Calu3 (cell line): ENCODE measurements at regions not wholly inside any gene's neighbourhood (a gene's known extent, or its start where the extent isn't known, plus 50 kb on each side); places are given as distances from the start of the nearest gene placed in this dataset.
"Not testable (repeated sequence)": the region's sequence is repeated elsewhere in the genome, so short reads cannot be mapped to it uniquely, and the experiment has no call there.

Experiments
- BruUV-seq: library from RNA; stranded (reverse); fragments of 400-500 nt; replicated peaks from 2 replicates; lab custom pipeline; 2021; lab: Mats Ljungman, UMichigan
- CTCF ChIA-PET: fragments of 300-600 bp; sonication (Branson Sonifier 250); formaldehyde crosslinking; loops from one replicate; lab custom pipeline; 2022; ENCODE audit warnings: antibody characterized with exemption; lab: Charles Lee
- DNase-seq: peaks from one replicate; pipeline ENCODE4 v3.0.0; 2022
- H3K27ac Mint-ChIP-seq: one replicate; pipeline ENCODE4 v1.8.0; 2022; ENCODE audit warnings: mixed read lengths; ENCODE audit not compliant: unreplicated experiment
- H3K27me3 Mint-ChIP-seq: one replicate; pipeline ENCODE4 v1.8.0; 2022; ENCODE audit warnings: mixed read lengths; ENCODE audit not compliant: unreplicated experiment
- H3K36me3 Mint-ChIP-seq: one replicate; pipeline ENCODE4 v1.8.0; 2022; ENCODE audit warnings: mild to moderate bottlenecking, moderate library complexity, mixed read lengths; ENCODE audit not compliant: insufficient read depth, unreplicated experiment
- H3K4me1 Mint-ChIP-seq: one replicate; pipeline ENCODE4 v1.8.0; 2022; ENCODE audit warnings: mild to moderate bottlenecking, low read depth, mixed read lengths; ENCODE audit not compliant: unreplicated experiment
- H3K4me3 Mint-ChIP-seq: one replicate; pipeline ENCODE4 v1.8.0; 2022; ENCODE audit warnings: mild to moderate bottlenecking, low read depth, moderate library complexity, mixed read lengths; ENCODE audit not compliant: unreplicated experiment
- H3K9me3 Mint-ChIP-seq: one replicate; pipeline ENCODE4 v1.8.0; 2022; ENCODE audit warnings: low read depth, mixed read lengths; ENCODE audit not compliant: unreplicated experiment
- intact Hi-C: fragments of 100-400 bp; cut with micrococcal nuclease; formaldehyde crosslinking; loops from one replicate; pipeline ENCODE4 v1.10.0; 2022; ENCODE audit not compliant: unreplicated experiment
- TF ChIP-seq, protein P1 (sequence below): fragments of 200-600 bp; IDR thresholded peaks from one replicate; pipeline ENCODE4 v1.8.0; 2022; ENCODE audit warnings: antibody characterized with exemption; ENCODE audit not compliant: unreplicated experiment

DNA sequence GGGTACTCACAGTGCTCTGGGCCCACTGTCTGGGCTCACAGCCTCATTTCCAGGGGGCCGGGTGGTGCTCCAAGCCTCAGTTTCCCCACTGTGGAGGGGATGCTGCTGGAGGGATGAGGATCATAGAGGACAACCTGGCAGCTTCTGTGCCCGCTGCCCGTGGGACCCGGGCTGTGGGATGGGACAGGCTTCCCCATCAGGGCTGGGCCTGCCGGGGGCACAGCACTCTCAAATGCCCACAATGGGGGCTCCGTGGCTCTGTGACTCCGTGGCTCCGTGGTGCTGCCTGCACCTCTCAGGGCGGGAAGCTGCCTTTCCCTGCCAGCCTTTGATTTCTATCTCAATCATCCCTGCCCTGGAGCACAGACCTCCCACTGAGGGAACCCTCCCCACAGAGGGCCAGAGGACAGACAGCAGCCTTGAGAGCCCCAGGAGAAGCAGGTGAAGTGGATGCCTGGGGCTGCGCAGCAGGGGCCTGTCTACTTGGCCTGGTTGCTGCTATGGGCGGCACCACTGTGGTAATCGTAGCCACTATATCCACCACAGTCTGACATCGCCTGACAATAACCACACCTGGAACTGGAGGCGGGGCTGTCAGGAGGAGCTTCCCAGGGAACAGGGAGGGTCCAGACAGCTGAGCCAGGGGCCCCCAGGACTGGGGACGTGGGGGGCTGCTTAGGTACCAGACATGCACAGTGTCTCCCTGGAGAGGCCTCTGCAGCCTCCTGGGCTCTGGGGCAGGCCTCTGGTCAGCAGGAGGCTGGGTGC is 375.9 kb downstream of the TMEM121 start:
- DNase-seq = no peak
- H3K4me1 Mint-ChIP-seq = no peaks in the 10 kb centered on the region
- BruUV-seq = no TSS peak
- no peaks in the 10 kb centered on the region for H3K36me3 Mint-ChIP-seq
- intact Hi-C loops = no loop called here
- H3K4me3 Mint-ChIP-seq = no peak overlapping the region
- TF ChIP-seq, protein P1, sequence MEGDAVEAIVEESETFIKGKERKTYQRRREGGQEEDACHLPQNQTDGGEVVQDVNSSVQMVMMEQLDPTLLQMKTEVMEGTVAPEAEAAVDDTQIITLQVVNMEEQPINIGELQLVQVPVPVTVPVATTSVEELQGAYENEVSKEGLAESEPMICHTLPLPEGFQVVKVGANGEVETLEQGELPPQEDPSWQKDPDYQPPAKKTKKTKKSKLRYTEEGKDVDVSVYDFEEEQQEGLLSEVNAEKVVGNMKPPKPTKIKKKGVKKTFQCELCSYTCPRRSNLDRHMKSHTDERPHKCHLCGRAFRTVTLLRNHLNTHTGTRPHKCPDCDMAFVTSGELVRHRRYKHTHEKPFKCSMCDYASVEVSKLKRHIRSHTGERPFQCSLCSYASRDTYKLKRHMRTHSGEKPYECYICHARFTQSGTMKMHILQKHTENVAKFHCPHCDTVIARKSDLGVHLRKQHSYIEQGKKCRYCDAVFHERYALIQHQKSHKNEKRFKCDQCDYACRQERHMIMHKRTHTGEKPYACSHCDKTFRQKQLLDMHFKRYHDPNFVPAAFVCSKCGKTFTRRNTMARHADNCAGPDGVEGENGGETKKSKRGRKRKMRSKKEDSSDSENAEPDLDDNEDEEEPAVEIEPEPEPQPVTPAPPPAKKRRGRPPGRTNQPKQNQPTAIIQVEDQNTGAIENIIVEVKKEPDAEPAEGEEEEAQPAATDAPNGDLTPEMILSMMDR = no peak
- no peak overlapping the region for H3K27ac Mint-ChIP-seq
- H3K9me3 Mint-ChIP-seq = no peaks in the 10 kb centered on the region
- peaks cover 74% of the 10 kb centered on the region for H3K27me3 Mint-ChIP-seq
- CTCF ChIA-PET = no interaction called here

DNA sequence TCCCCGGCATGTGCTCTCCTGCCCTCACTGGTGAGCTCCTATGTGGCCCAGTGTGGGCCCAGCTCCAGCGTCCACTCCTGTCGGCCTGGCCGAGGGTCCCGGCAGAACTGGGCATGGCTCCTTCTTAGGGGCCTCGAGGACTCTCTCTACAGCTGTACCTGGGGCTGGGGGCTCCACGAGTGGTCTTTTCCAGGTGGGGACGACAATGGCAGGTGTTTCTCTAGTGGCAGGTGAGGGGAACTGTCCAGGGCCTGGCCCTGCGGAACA is 376.4 kb downstream of the TMEM121 start:
- H3K36me3 Mint-ChIP-seq, H3K9me3 Mint-ChIP-seq, CTCF ChIA-PET, DNase-seq, intact Hi-C loops, H3K4me1 Mint-ChIP-seq, H3K4me3 Mint-ChIP-seq, BruUV-seq, H3K27ac Mint-ChIP-seq: not testable (repeated sequence)
- H3K27me3 Mint-ChIP-seq = peaks cover 74% of the 10 kb centered on the region

DNA sequence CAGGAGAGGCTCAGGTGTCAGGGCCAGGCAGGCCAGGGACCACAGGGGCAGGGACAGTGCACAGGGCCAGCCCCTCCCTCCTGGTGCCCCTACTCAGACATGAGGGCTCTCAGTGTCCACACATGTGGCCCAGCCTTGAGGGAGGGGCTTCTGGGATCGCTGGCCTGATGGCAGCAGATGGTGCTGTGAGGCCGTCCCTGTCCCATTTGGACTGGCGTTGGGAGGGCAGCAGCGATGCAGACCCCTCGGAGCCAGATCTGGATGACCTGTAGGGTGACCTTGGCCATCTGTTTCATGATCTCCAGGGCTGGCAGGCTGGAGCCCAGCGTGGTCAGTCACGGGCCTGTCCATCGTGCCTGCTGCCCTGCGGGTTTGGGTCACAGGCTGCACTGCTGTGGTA is 377.6 kb downstream of the TMEM121 start:
- CTCF ChIA-PET = no interaction called here
- no peaks in the 10 kb centered on the region for H3K36me3 Mint-ChIP-seq

DNA sequence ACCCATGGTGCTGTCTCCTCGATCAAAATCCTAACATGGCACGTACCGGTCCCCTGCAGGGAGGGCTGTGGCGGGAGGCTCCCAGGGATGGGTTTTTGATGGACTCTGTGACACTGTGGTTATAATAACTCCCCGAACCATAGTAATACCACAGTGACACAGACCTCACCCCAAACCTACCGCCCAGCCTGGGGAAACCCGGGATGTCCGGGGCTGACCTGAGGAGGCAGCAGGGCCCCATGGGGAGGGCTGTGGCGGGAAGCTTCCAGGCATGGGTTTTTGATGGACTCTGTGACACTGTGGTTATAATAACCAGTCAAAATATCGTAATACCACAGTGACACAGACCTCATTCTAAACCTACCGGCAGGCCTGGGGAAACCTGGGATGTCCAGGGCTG is 378.0 kb downstream of the TMEM121 start:
- Mint-ChIP-seq H3K4me3 (no peak overlapping the region), H3K36me3 (no peaks in the 10 kb centered on the region), H3K27me3 (peaks cover 69% of the 10 kb centered on the region), H3K9me3 (no peaks in the 10 kb centered on the region), H3K27ac (no peak overlapping the region), H3K4me1 (no peaks in the 10 kb centered on the region)
- intact Hi-C loops = no loop called here
- CTCF ChIA-PET = no interaction called here
- TF ChIP-seq, protein P1 = no peak
- no peak for DNase-seq
- BruUV-seq = no TSS peak

More for the DNA sequence above, 377.6 kb downstream of the TMEM121 start:
- intact Hi-C loops = no loop called here
- TF ChIP-seq, protein P1 = no peak
- H3K27me3 Mint-ChIP-seq = peaks cover 74% of the 10 kb centered on the region
- no peaks in the 10 kb centered on the region for H3K4me1 Mint-ChIP-seq
- no peak overlapping the region for H3K27ac Mint-ChIP-seq
- no TSS peak for BruUV-seq
- H3K9me3 Mint-ChIP-seq = no peaks in the 10 kb centered on the region
- no peak for DNase-seq
- no peak overlapping the region for H3K4me3 Mint-ChIP-seq

DNA sequence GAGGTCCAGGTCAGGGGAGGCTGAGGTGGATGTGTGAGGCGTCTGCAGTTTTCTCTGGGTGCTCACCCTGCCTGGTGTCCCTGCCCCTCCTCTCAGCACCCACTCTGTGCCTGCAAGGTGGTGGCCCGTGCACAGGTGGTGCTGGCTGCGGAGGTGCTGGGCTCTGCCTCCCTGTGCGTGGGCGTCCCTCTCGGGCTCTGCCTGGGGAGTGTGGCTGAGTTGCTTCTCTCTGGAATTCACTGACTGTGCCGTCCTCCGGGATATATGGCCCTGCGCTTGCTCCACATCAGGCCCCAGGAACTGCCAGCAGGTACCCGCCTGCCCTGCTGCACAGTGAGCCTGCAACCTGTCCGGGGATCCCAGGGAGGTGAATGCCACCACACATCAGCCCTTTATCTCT is 379.1 kb downstream of the TMEM121 start:
- H3K27me3 Mint-ChIP-seq = peaks cover 68% of the 10 kb centered on the region
- BruUV-seq = no TSS peak
- DNase-seq = no peak
- intact Hi-C loops = no loop called here
- H3K4me1 Mint-ChIP-seq = no peaks in the 10 kb centered on the region
- no peaks in the 10 kb centered on the region for H3K9me3 Mint-ChIP-seq
- TF ChIP-seq, protein P1 = no peak
- CTCF ChIA-PET = no interaction called here
- no peaks in the 10 kb centered on the region for H3K36me3 Mint-ChIP-seq
- no peak overlapping the region for H3K27ac Mint-ChIP-seq
- H3K4me3 Mint-ChIP-seq = no peak overlapping the region
